GM18951 (cell line): ENCODE measurements at regions not wholly inside any gene's neighbourhood (a gene's known extent, or its start where the extent isn't known, plus 50 kb on each side); places are given as distances from the start of the nearest gene placed in this dataset.
"Not testable (repeated sequence)": the region's sequence is repeated elsewhere in the genome, so short reads cannot be mapped to it uniquely, and the experiment has no call there.

Experiments
- in situ Hi-C: fragments of 300-500 bp; cut with MboI; formaldehyde crosslinking; loops from one replicate; pipeline ENCODE4 v1.12.0; 2022; ENCODE audit warnings: low sequenced_read_pairs, mixed read lengths, inconsistent platforms; ENCODE audit not compliant: unreplicated experiment

DNA sequence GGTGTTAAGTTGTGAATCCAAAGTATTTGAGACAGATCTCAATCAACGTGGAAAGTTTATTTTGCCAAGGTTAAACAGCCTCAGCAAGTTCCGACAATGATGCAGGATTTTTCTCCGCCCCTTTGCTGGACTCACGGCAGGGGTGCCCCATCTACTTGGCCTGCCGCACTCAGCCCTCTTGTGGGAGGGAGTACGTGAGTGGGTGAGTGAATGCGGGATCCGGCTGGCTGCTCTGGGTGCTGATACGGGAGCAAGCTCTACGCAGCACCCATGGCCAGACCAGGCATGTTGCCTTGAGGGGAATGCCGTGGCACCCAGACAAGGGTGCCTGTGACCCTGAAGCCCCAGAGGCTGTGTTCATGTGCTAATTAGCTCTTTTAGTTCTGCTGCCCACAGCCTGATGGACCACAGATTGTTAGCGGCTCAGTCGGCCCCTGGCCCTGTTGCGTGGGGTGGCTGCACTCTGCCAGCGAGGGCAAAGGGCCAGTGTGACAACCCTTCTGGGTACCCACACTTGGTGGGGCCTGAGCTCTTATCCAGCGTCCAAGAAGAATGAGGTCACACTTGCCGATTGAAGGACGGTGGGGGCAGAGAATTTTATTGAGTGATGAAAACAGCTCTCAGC, 81.2 kb upstream of the FAM153A start:
- in situ Hi-C loops = not testable (repeated sequence)

DNA sequence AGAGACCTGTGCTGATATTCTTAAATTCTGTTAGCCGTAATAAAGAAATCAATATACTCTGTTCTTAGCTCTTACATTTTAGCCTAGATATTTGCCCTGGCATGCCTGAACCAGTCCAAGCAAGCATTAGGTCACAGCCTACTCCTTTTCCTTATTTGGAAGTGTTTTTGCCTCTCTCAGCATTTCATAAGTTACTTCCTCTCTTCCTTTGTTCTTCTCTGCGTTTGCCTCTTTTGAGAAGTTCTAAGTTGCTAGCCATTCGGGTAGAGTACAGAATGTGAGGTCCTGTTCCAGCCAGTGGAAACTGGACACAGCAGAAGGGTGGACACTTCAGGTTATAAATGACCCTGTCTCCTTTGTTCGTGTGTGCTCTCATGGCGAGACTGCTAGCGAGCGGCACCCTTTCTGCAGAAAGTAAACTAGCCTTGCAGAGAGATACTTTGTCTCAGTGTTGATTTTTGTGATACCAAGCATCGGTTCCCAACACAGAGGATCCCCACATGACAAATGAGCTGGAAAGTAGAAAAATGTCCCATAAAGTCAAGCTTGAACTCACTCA, 75.0 kb upstream of the FAM153A start:
- in situ Hi-C loops = not testable (repeated sequence)

DNA sequence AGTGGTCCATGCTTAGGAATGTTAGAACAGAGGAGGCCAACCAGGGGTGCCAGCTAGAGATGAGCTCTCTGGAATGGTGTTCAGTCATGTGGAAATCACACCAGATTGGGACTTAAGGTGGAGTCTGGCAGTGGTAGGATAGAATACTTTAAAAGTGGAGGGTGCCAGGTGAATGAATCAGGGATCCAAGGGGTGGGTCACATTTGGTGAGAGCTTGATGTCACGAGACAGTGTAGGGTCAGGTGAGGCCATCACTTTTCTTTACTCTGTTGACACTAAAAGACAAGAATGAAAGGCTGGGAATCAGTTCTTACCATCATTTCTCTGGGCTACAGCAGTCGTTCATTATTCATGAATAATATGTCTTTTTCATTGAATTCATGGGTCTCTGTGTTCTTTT, 73.8 kb upstream of the FAM153A start:
- in situ Hi-C loops = not testable (repeated sequence)

DNA sequence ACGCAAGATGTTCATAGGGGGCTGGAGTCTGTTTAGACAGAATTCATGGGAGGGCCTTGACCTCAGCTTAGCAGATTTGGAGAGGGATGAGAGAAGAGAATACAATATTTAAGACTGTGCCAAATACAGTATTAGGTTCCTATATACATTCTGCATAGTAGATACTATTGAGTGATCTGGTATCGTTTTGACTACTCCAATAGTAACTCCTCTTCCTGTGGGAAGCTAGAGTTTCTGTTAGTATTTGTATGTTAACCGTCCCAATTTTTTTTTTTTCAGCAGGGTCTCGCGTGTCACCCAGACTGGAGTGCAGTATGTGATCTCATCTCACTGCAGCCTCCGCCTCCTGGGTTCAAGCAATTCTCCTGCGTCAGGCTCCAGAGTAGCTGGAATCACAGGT, 65.2 kb upstream of the FAM153A start:
- in situ Hi-C loops = loop anchor here (25.0 kb wide), 1 partner anchor 1836 kb away; no protein-coding TSS in a partner anchor

DNA sequence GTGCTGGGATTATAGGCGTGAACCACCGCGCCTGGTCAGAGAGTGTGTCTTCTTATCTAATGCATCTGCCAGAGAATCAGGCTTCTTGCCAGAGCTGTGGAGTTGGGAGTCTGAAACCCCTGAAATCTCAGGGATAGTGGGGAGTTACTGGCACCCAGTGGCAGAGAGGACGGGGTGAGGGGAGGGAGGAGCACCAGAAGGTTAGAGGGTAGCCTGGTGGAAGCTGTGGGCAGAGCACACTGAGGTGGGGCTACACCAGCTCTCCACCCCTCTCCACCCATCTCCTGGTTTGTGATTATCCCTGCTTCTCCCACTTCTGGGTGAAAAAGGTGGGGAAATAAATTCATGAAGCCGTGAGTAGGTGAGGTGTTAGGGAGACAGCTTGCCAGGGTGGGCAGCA, 63.9 kb upstream of the FAM153A start:
- in situ Hi-C loops = loop anchor here (25.0 kb wide), 1 partner anchor 1834 kb away; no protein-coding TSS in a partner anchor

DNA sequence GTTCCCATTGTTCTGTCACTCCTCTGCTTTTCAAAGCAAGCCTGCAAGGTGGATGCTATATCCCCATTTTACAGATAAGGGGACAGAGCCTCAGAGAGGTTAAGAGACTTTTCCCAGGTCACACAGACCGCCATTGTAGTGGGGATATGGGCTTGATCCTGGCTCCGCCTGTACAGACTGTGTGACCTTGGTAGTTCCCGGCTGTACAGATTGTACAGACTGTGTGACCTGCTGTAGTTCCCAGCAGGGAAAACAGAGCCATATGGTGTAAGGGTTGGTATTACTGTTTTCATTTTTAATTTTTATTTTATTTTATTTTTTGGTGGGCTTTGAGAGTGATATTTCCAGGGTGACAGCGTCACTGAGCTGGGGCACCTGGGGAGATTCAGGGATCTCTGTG, 63.2 kb upstream of the FAM153A start:
- in situ Hi-C loops = loop anchor here (25.0 kb wide), 1 partner anchor 1834 kb away; no protein-coding TSS in a partner anchor

DNA sequence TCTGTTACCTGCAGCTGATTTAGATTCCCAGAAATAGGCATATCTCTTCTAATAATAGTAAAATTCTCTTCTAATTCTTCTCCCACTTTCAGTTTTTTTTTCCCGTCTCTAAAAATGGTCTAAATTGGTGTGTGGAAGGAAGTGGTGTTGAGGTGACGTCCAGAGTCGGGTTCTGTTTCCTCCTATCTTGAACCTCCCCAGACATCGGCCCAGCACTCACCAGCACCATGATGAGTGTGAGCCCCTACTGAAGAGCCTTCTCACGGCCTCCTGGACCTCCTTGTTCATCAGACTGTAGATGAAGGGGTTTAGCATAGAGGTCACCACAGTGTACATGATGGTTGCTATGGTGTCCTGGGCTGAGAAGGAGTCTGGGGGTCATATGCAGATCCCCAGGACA, 53.5 kb upstream of the FAM153A start:
- in situ Hi-C loops = loop anchor here (25.0 kb wide), 1 partner anchor 1824 kb away; no protein-coding TSS in a partner anchor
